ENCODE measurements at regions not wholly inside any gene's neighbourhood (a gene's known extent, or its start where the extent isn't known, plus 50 kb on each side); places are given as distances from the start of the nearest gene placed in this dataset.

DNA sequence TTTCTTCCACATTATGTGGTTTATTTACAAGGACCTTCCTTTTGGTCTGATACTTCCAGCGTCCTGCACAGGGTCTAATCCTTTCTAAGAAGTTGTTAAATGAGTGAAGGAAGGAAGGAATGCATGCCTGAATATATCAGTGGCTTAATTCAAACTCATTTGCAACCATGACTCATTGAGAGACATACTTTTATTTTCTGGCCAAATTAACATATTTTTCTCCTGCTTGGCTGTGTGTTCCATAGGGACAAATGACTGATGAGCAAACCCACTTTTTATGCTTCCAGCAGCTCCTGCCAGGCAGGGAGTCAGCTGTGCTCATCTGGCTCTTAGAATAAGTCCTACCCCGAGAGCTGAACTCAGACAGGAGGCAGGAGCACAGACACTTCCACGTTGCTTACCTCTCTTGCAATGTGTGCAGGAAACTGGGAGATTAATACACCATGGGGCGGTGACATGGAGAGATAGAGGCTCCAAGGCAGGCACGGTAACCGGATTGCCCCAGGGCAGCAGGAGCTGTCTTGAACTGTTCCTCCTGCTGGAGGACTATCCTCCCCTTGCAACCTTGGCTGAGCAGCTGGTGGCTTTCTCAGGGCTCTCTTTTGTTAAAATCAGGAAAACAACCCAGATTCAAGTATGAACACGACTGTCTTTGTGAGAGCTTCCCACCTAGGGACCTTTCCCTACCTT, 667.5 kb upstream of the HS6ST1 start:
- Histone ChIP-seq H3K27ac (peak overlapping the region; percentile 44 to 86 (median 78)), H3K9me3 (no peaks in the 10 kb centered on the region), H3K4me3 (no peak overlapping the region), H3K4me1 (peaks cover 37% of the 10 kb centered on the region), H3K36me3 (replicated peaks in 1 of 2; ENCODE audit: insufficient read depth in 1 of 2, low read depth in 2 of 2) (no peaks in the 10 kb centered on the region), H3K27me3 (no peaks in the 10 kb centered on the region)
- peak; percentile 76 for ATAC-seq
- DNase-seq: peak; percentile 43 to 71 (median 56)
- intact Hi-C loops (cut with DNase I): no loop called here
- TF ChIP-seq POLR2A (IDR thresholded peaks at IDR 0.05): peak in 1 of 3 donors; percentile 50
- TF ChIP-seq, protein P1, sequence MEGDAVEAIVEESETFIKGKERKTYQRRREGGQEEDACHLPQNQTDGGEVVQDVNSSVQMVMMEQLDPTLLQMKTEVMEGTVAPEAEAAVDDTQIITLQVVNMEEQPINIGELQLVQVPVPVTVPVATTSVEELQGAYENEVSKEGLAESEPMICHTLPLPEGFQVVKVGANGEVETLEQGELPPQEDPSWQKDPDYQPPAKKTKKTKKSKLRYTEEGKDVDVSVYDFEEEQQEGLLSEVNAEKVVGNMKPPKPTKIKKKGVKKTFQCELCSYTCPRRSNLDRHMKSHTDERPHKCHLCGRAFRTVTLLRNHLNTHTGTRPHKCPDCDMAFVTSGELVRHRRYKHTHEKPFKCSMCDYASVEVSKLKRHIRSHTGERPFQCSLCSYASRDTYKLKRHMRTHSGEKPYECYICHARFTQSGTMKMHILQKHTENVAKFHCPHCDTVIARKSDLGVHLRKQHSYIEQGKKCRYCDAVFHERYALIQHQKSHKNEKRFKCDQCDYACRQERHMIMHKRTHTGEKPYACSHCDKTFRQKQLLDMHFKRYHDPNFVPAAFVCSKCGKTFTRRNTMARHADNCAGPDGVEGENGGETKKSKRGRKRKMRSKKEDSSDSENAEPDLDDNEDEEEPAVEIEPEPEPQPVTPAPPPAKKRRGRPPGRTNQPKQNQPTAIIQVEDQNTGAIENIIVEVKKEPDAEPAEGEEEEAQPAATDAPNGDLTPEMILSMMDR (IDR thresholded peaks at IDR 0.05): no peak
- 19% methylated on average over 7 of the region's 7 CpGs for WGBS, 2 donors

DNA sequence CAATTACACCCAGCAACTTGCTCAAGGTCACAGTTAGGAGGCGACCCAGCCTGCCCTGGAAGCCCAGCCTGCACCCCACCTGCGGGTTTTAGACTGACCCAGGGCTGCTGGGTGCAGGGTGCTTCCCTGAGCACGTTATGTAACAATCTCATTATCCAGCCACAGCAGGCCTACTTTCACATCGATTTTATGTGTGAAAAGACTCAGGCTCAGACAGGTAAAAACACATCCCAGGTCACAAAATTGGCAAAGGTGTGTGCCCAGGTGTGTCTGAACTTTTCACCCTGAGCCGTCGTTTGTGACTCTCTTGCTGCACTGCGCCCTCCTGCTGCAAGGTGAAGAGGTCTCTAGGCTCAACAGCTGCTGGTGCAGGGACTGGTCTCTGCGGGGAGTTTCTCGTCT, 668.2 kb upstream of the HS6ST1 start:
- intact Hi-C loops (cut with DNase I): no loop called here
- 21 to 34% methylated on average over 7 to 9 of the region's 9 CpGs for WGBS, 2 donors
- H3K9me3 ChIP-seq: no peaks in the 10 kb centered on the region
- peaks cover 37% of the 10 kb centered on the region for H3K4me1 ChIP-seq
- peak in 1 of 3 donors; percentile 54 for TF ChIP-seq POLR2A (IDR thresholded peaks at IDR 0.05)
- TF ChIP-seq, protein P1 (IDR thresholded peaks at IDR 0.05): peak in 4 of 7 experiments; percentile 7 to 50 (median 11)
- no peaks in the 10 kb centered on the region for H3K36me3 ChIP-seq (replicated peaks in 1 of 2; ENCODE audit: insufficient read depth in 1 of 2, low read depth in 2 of 2)
- ATAC-seq (peak; percentile 86), DNase-seq (peak; percentile 42 to 71 (median 62))
- H3K27ac ChIP-seq: peak overlapping the region; percentile 44 to 86 (median 78)
- H3K4me3 ChIP-seq: no peak overlapping the region
- H3K27me3 ChIP-seq: no peaks in the 10 kb centered on the region

DNA sequence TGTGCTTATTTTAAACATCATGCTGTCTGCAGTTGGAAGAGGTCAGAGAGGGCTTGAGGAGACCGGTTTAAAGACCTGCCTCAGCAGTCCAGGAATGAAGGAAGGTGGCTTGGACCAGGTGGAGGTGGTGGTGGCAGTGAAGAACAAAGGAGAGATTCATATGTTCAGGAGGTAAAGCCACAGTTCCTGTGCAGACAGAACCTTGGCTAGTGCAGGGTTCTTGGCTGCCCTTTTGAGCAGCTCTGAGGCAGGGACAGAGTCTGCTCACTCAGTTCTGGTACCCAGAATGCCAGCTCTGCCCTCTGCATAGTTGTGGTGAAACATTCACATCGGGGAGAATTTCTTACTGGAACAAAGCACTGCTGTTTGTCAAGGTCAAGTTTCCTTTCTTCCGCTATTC, 669.7 kb upstream of the HS6ST1 start:
- Histone ChIP-seq H3K27me3 (no peaks in the 10 kb centered on the region), H3K4me1 (peaks cover 37% of the 10 kb centered on the region), H3K36me3 (replicated peaks in 1 of 2; ENCODE audit: insufficient read depth in 1 of 2, low read depth in 2 of 2) (no peaks in the 10 kb centered on the region), H3K4me3 (no peak overlapping the region), H3K9me3 (no peaks in the 10 kb centered on the region), H3K27ac (no peak overlapping the region)
- TF ChIP-seq POLR2A (IDR thresholded peaks at IDR 0.05): no peak
- TF ChIP-seq, protein P1 (IDR thresholded peaks at IDR 0.05): no peak
- 27 to 65% methylated on average over 3 of the region's 3 CpGs for WGBS, 2 donors
- no peak for ATAC-seq
- intact Hi-C loops (cut with DNase I): no loop called here
- DNase-seq: no peak

DNA sequence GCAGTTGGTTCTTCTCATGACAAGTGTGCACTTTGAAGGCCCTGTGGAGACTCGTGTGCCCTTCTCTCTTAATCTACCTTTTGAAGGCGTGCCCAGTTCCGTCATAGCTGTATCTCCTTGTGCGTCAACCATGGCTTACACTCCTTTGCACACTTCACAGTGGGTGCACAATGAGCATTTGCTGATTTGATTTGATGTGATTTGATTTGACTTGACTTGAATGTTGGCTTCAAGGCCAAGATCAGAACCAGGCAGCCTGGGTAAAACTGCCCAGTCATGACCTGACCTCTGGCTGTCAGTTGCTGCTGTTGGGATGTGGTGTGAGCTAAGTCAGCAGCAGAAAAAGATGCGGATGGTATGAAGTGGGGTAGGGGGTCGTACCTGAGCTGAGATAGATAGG, 670.3 kb upstream of the HS6ST1 start:
- intact Hi-C loops (cut with DNase I): no loop called here
- H3K36me3 ChIP-seq (replicated peaks in 1 of 2; ENCODE audit: insufficient read depth in 1 of 2, low read depth in 2 of 2): no peaks in the 10 kb centered on the region

More for the DNA sequence above, 670.3 kb upstream of the HS6ST1 start:
- Histone ChIP-seq H3K27ac (no peak overlapping the region), H3K4me3 (no peak overlapping the region), H3K9me3 (no peaks in the 10 kb centered on the region), H3K27me3 (no peaks in the 10 kb centered on the region), H3K4me1 (peaks cover 37% of the 10 kb centered on the region)
- TF ChIP-seq, protein P1 (IDR thresholded peaks at IDR 0.05): no peak
- no peak for TF ChIP-seq POLR2A (IDR thresholded peaks at IDR 0.05)
- ATAC-seq: no peak
- whole genome bisulfite sequencing, 2 donors: 88 to 89% methylated on average over 6 of the region's 6 CpGs
- DNase-seq: no peak
